ENCODE measurements at regions not wholly inside any gene's neighbourhood (a gene's known extent, or its start where the extent isn't known, plus 50 kb on each side); places are given as distances from the start of the nearest gene placed in this dataset.

DNA sequence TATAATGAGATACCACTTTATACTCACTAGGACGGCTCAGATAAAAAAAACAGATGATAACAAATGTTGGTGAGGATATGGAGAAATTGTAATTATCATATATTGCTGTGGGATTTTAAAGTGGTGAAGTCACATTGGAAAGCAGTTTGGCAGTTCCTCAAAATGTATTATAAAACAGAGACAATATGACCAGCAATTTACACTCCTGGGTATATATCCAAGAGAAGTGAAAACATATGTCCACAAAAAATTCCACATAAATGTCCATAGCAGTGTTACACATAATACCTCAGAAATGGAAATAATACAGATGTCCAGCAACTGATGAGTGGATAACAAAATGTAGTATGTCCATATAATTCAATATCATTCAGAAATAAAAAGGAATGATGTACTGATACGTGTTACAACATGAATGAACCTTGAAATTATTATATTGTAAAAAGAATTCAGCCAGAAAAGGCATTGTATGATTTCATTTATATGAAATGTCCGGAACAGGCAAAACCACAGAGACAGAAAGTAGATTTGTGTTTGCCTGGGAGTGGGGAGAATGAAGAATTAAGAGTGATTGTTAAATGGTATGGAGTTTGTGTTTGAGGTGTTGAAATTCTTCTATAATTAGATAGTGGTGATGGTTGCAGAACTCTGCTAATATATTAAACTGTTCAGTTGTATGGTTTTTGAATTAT is 220.9 kb downstream of the SLC7A11 start:
- no peaks in the 10 kb centered on the region for H3K9me3 ChIP-seq (replicated peaks in 1 of 2; ENCODE audit: control insufficient read depth in 1 of 2, insufficient read depth in 1 of 2, low read length in 2 of 2)
- no peaks in the 10 kb centered on the region for H3K4me1 ChIP-seq (ENCODE audit: control insufficient read depth in 1 of 2, insufficient read depth in 2 of 2, low read length in 2 of 2)
- TF ChIP-seq, protein P1, sequence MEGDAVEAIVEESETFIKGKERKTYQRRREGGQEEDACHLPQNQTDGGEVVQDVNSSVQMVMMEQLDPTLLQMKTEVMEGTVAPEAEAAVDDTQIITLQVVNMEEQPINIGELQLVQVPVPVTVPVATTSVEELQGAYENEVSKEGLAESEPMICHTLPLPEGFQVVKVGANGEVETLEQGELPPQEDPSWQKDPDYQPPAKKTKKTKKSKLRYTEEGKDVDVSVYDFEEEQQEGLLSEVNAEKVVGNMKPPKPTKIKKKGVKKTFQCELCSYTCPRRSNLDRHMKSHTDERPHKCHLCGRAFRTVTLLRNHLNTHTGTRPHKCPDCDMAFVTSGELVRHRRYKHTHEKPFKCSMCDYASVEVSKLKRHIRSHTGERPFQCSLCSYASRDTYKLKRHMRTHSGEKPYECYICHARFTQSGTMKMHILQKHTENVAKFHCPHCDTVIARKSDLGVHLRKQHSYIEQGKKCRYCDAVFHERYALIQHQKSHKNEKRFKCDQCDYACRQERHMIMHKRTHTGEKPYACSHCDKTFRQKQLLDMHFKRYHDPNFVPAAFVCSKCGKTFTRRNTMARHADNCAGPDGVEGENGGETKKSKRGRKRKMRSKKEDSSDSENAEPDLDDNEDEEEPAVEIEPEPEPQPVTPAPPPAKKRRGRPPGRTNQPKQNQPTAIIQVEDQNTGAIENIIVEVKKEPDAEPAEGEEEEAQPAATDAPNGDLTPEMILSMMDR (IDR thresholded peaks at IDR 0.05) = no peak
- H4K20me1 ChIP-seq (ENCODE audit: insufficient read depth, low read length) = no peaks in the 10 kb centered on the region
- H3K4me3 ChIP-seq (replicated peaks in 1 of 3; ENCODE audit: low read depth in 2 of 3, low read length in 3 of 3) = no peak overlapping the region
- DNase-seq = no peak
- no peak overlapping the region for H3K9ac ChIP-seq (ENCODE audit: insufficient read depth, low read length, poor library complexity, severe bottlenecking)
- WGBS (ENCODE audit: insufficient coverage) = no CpG with 5 or more reads among the region's 3 CpGs
- Mint-ChIP-seq H3K36me3 (no peaks in the 10 kb centered on the region), H3K4me1 (no peaks in the 10 kb centered on the region), H3K4me3 (no peak overlapping the region), H3K27ac (no peak overlapping the region), H3K9me3 (peaks cover 0 to 5% (median 0%) of the 10 kb centered on the region in 7 donors), H3K27me3 (ENCODE audit: low read depth in 3 of 3) (peaks cover 0 to 9% (median 2%) of the 10 kb centered on the region in 3 donors)
- H2AFZ ChIP-seq (ENCODE audit: insufficient read depth, low read depth, low read length, poor library complexity, severe bottlenecking) = no peak overlapping the region
- no peaks in the 10 kb centered on the region for H3K36me3 ChIP-seq (replicated peaks in 1 of 2; ENCODE audit: control insufficient read depth in 1 of 2, insufficient read depth in 2 of 2, low read length in 2 of 2)
- H3K79me2 ChIP-seq (ENCODE audit: insufficient read depth, low read length) = no peaks in the 10 kb centered on the region
- H3K27me3 ChIP-seq (ENCODE audit: control insufficient read depth in 2 of 2, insufficient read depth in 2 of 2, low read length in 2 of 2) = no peaks in the 10 kb centered on the region
- no peak overlapping the region for H3K27ac ChIP-seq (ENCODE audit: low read depth in 1 of 2, low read length in 2 of 2)
- intact Hi-C loops (cut with micrococcal nuclease) = no loop called here
- no peak overlapping the region for H3K4me2 ChIP-seq (replicated peaks; ENCODE audit: extremely low read depth, low read length, poor library complexity, severe bottlenecking)

DNA sequence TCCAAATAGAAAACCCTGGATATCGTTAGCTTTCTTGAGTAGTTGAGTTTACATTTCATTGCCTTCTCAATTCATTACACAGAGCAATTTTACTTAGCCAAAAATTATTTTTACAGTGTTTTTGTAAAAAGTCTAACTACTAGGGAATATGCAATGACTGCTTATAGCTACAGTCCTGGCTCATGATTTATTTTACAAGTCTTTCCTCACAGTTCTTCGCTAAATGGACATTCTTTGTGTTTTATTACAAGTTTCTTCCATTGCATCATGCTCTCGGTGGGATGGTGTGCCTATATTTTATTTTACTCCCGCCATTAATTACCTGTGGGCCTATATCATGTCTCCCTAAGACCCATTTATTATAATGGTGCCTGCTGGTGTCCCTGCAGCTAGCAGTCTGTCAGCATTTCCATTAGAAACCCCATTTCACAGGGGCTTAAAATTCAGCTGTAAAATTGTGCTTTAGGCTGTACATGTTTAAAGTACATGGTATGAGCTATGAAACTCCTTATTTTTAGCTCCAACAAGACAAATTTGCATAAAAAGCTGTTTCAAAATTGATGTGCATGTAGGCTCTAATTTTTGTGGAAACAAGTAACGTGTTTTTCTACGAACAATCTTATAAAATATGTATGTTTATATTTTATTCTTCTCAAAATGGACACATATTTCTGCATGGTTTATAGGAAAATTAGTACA is 227.4 kb downstream of the SLC7A11 start:
- no peak overlapping the region for H3K27ac ChIP-seq (ENCODE audit: low read depth in 1 of 2, low read length in 2 of 2)
- no peak overlapping the region for H3K4me2 ChIP-seq (replicated peaks; ENCODE audit: extremely low read depth, low read length, poor library complexity, severe bottlenecking)
- no peaks in the 10 kb centered on the region for H3K4me1 ChIP-seq (ENCODE audit: control insufficient read depth in 1 of 2, insufficient read depth in 2 of 2, low read length in 2 of 2)
- H4K20me1 ChIP-seq (ENCODE audit: insufficient read depth, low read length) = no peaks in the 10 kb centered on the region
- Mint-ChIP-seq H3K4me3 (no peak overlapping the region), H3K9me3 (peaks cover 0 to 5% (median 0%) of the 10 kb centered on the region in 7 donors), H3K4me1 (no peaks in the 10 kb centered on the region), H3K27me3 (ENCODE audit: low read depth in 3 of 3) (peaks cover 0 to 3% (median 2%) of the 10 kb centered on the region in 3 donors), H3K36me3 (no peaks in the 10 kb centered on the region), H3K27ac (no peak overlapping the region)
- no peaks in the 10 kb centered on the region for H3K27me3 ChIP-seq (ENCODE audit: control insufficient read depth in 2 of 2, insufficient read depth in 2 of 2, low read length in 2 of 2)
- H3K36me3 ChIP-seq (replicated peaks in 1 of 2; ENCODE audit: control insufficient read depth in 1 of 2, insufficient read depth in 2 of 2, low read length in 2 of 2) = no peaks in the 10 kb centered on the region
- no peak overlapping the region for H3K9ac ChIP-seq (ENCODE audit: insufficient read depth, low read length, poor library complexity, severe bottlenecking)
- no peak for DNase-seq
- WGBS (ENCODE audit: insufficient coverage) = 100% methylated on average over 1 of the region's 6 CpGs
- TF ChIP-seq, protein P1 (IDR thresholded peaks at IDR 0.05) = no peak
- no peak overlapping the region for H2AFZ ChIP-seq (ENCODE audit: insufficient read depth, low read depth, low read length, poor library complexity, severe bottlenecking)
- no peaks in the 10 kb centered on the region for H3K9me3 ChIP-seq (replicated peaks in 1 of 2; ENCODE audit: control insufficient read depth in 1 of 2, insufficient read depth in 1 of 2, low read length in 2 of 2)
- no peak overlapping the region for H3K4me3 ChIP-seq (replicated peaks in 1 of 3; ENCODE audit: low read depth in 2 of 3, low read length in 3 of 3)
- intact Hi-C loops (cut with micrococcal nuclease) = no loop called here
- H3K79me2 ChIP-seq (ENCODE audit: insufficient read depth, low read length) = no peaks in the 10 kb centered on the region
